ENCODE measurements at regions not wholly inside any gene's neighbourhood (a gene's known extent, or its start where the extent isn't known, plus 50 kb on each side); places are given as distances from the start of the nearest gene placed in this dataset.

DNA sequence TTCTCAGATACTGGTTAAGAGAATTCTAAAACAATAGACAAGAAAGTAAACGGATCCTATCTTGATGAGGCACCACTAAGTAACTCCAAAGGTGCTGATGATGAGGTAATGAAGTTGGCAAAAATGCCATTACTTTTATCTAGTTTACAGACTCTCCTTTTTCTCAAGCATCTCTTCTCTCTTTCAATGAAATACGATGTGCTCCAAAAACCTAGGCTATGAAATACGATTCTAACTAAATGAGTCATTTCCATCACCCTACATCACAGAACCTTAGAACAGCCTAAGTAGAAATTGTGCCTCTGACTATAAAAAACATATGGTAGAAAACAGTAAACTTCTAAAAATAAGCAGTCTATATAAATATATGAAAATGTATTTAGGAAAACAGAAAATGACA, 58.9 kb upstream of the ARHGAP32 start:
- peaks cover 0 to 80% of the 10 kb centered on the region in 2 experiments; a peak in 3 of 4 replicates for H3K79me2 ChIP-seq (ENCODE audit: control insufficient read depth in 1 of 2, insufficient read depth in 2 of 2, low read length in 2 of 2)
- H3K9me3 ChIP-seq (ENCODE audit: insufficient read depth in 2 of 2, low read depth in 1 of 2, low read length in 1 of 2): no peaks in the 10 kb centered on the region
- no peak overlapping the region for H3K4me2 ChIP-seq (ENCODE audit: insufficient read depth in 1 of 2, low read depth in 2 of 2, low read length in 2 of 2)
- ChIA-PET POLR2A (ENCODE audit: partially characterized antibody) (interaction anchor here (1.8 kb wide), 1 partner anchor 9 kb away, joined by 8 read pairs; no protein-coding TSS in a partner anchor), CTCF (ENCODE audit: partially characterized antibody) (interaction anchor here (1.2 kb wide), 1 partner anchor 21 kb away, joined by 3 read pairs; no protein-coding TSS in a partner anchor)
- FAIRE-seq (no peak), DNase-seq (ENCODE audit: low read depth in 1 of 2, low spot score in 2 of 2) (no peak)
- peaks cover 2% of the 10 kb centered on the region; the same call in 1 of the 2 replicates for H3K23me2 ChIP-seq (ENCODE audit: low read depth, low read length)
- TF ChIP-seq JUN (IDR thresholded peaks at IDR 0.05; ENCODE audit: low read depth, low read length) (no peak), HDAC2 (IDR thresholded peaks at IDR 0.05; ENCODE audit: borderline replicate concordance in 1 of 2, low read depth in 2 of 2, low read length in 2 of 2) (no peak), TAF7 (optimal IDR thresholded peaks at IDR 0.05; ENCODE audit: borderline replicate concordance, low read depth, low read length) (no peak)
- no peak overlapping the region for H3K9ac ChIP-seq (replicated peaks in 1 of 4; ENCODE audit: extremely low read depth in 1 of 4, low read depth in 3 of 4, low read length in 3 of 4)
- WGBS, 2 experiments (ENCODE audit: extremely low coverage in 1 of 2, insufficient coverage in 1 of 2, insufficient read length in 1 of 2, insufficient replicate concordance in 2 of 2, low coverage in 1 of 2, low lambda C conversion rate in 2 of 2, missing lambda C conversion rate in 1 of 2): 72% methylated on average over 3 of the region's 3 CpGs; no CpG with 5 or more reads in 1 of the 2 experiments
- no peak overlapping the region for H2BK12ac ChIP-seq (ENCODE audit: low read depth, low read length)
- H2BK120ac ChIP-seq (replicated peaks; ENCODE audit: low read depth, low read length): no peak overlapping the region
- no peak overlapping the region for H2AFZ ChIP-seq (ENCODE audit: low read length)
- no peak overlapping the region for H2AK5ac ChIP-seq (ENCODE audit: low read depth, low read length)
- H4K8ac ChIP-seq (ENCODE audit: extremely low read depth, insufficient read depth, low read length): no peak overlapping the region
- no peaks in the 10 kb centered on the region for H4K20me1 ChIP-seq (replicated peaks in 1 of 2; ENCODE audit: control insufficient read depth in 1 of 2, insufficient read depth in 2 of 2, low read length in 2 of 2)
- no peak overlapping the region for H3K23ac ChIP-seq (ENCODE audit: insufficient read length)
- no peak overlapping the region for H3K56ac ChIP-seq (replicated peaks; ENCODE audit: insufficient read length, low read depth, low read length)
- no peaks in the 10 kb centered on the region; the same call in 1 of the 2 replicates for H3K79me1 ChIP-seq (ENCODE audit: low read depth, low read length)
- no peak overlapping the region for H3K4me3 ChIP-seq (ENCODE audit: extremely low read depth in 1 of 4, insufficient read depth in 2 of 4, low read depth in 3 of 4, low read length in 4 of 4)
- H3K18ac ChIP-seq (ENCODE audit: extremely low read depth, low read length): no peak overlapping the region
- H3K4ac ChIP-seq (replicated peaks; ENCODE audit: insufficient read length, low read depth, low read length): no peak overlapping the region
- no peak overlapping the region for H4K91ac ChIP-seq (replicated peaks; ENCODE audit: insufficient read length, low read length)
- H3K36me3 ChIP-seq (ENCODE audit: control insufficient read depth in 2 of 4, insufficient read depth in 4 of 4, low read length in 3 of 4): no peaks in the 10 kb centered on the region
- no peak overlapping the region for H3K14ac ChIP-seq (ENCODE audit: insufficient read length)
- peaks cover 0 to 20% (median 7%) of the 10 kb centered on the region in 4 experiments; a peak in 4 of 7 replicates for H3K4me1 ChIP-seq (replicated peaks in 1 of 4; ENCODE audit: control insufficient read depth in 3 of 4, insufficient read depth in 4 of 4, low read length in 3 of 4)
- H2BK5ac ChIP-seq (ENCODE audit: low read depth, low read length): no peak overlapping the region
- H3K27ac ChIP-seq (ENCODE audit: low read depth, low read length): no peak overlapping the region
- no peak overlapping the region for H4K5ac ChIP-seq (ENCODE audit: insufficient read length, low read depth, low read length)
- no peak overlapping the region for H2BK15ac ChIP-seq (ENCODE audit: low read length)
- H3K27me3 ChIP-seq (replicated peaks in 1 of 4; ENCODE audit: control insufficient read depth in 3 of 4, extremely low read depth in 1 of 4, insufficient read depth in 3 of 4, low read length in 3 of 4): no peaks in the 10 kb centered on the region
- H2BK20ac ChIP-seq (ENCODE audit: low read length): no peak overlapping the region

Measured in H1 (cell line).